Liver (tissue), 8 donors: ENCODE measurements at regions not wholly inside any gene's neighbourhood (a gene's known extent, or its start where the extent isn't known, plus 50 kb on each side); places are given as distances from the start of the nearest gene placed in this dataset.

ENCODE experiments used
- DNase-seq: peaks from one replicate; pipeline ENCODE4 v3.0.0-alpha.2; 2017; ENCODE audit warnings: low spot score
- H3K27ac ChIP-seq, 2 donors: one replicate each; pipeline ENCODE4 v1.7.0; 2013; ENCODE audit warnings: inconsistent platforms in 2 of 2, low read length in 2 of 2, control low read depth in 1 of 2, low read depth in 1 of 2, mild to moderate bottlenecking in 1 of 2
- H3K27me3 ChIP-seq, 4 donors: one replicate each; pipeline versions ENCODE4 v1.6.1 to v1.7.0; 2013; ENCODE audit warnings: low read length in 3 of 4, inconsistent platforms in 1 of 4, mild to moderate bottlenecking in 1 of 4, moderate library complexity in 1 of 4; ENCODE audit not compliant: control insufficient read depth in 4 of 4, insufficient read depth in 4 of 4
- H3K36me3 ChIP-seq, 4 donors: one replicate each; pipeline versions ENCODE4 v1.6.1 to v1.7.0; 2013; ENCODE audit warnings: low read length in 3 of 4, mild to moderate bottlenecking in 3 of 4, low read depth in 1 of 4, moderate library complexity in 1 of 4; ENCODE audit not compliant: control insufficient read depth in 4 of 4, insufficient read depth in 3 of 4
- H3K4me1 ChIP-seq, 4 donors: one replicate each; pipeline versions ENCODE4 v1.6.1 to v1.7.0; 2013; ENCODE audit warnings: low read length in 3 of 4, mild to moderate bottlenecking in 3 of 4, moderate library complexity in 1 of 4; ENCODE audit not compliant: control insufficient read depth in 4 of 4, insufficient read depth in 4 of 4
- H3K4me3 ChIP-seq, 3 donors: one replicate each; pipeline versions ENCODE4 v1.6.1 to v1.7.0; 2013; ENCODE audit warnings: low read length in 3 of 3, control low read depth in 1 of 3, low read depth in 1 of 3, mild to moderate bottlenecking in 1 of 3
- H3K9ac ChIP-seq, 2 donors: one replicate each; pipeline ENCODE4 v1.7.0; 2013; ENCODE audit warnings: low read length in 2 of 2, mild to moderate bottlenecking in 2 of 2, moderate library complexity in 2 of 2, control low read depth in 1 of 2, low read depth in 1 of 2
- H3K9me3 ChIP-seq, 4 donors: one replicate each; pipeline versions ENCODE4 v1.6.1 to v1.7.0; 2013; ENCODE audit warnings: low read length in 3 of 4; ENCODE audit not compliant: control insufficient read depth in 4 of 4
- CTCF ChIP-seq: fragments of 150-350 bp; IDR thresholded peaks from 2 replicates; pipeline ENCODE4 v1.5.1; 2017; ENCODE audit warnings: improper control_type of control experiment, low read depth, low read length; ENCODE audit not compliant: missing input control
- EGR1 ChIP-seq, 2 donors: IDR thresholded peaks; 2 replicates each; pipeline ENCODE4 v1.6.1; 2016 to 2018; ENCODE audit warnings: antibody characterized with exemption in 2 of 2, low read depth in 2 of 2
- FOXA1 ChIP-seq: IDR thresholded peaks from 2 replicates; pipeline ENCODE4 v1.6.1; 2016; ENCODE audit warnings: antibody characterized with exemption
- HNF4G ChIP-seq: IDR thresholded peaks from 2 replicates; pipeline ENCODE4 v1.6.1; 2016; ENCODE audit warnings: antibody characterized with exemption
- JUND ChIP-seq, 2 donors: IDR thresholded peaks; 2 replicates each; pipeline ENCODE4 v1.6.1; 2016; ENCODE audit warnings: antibody characterized with exemption in 2 of 2
- MAX ChIP-seq: IDR thresholded peaks from 2 replicates; pipeline ENCODE4 v1.6.1; 2016; ENCODE audit warnings: antibody characterized with exemption
- NR2F2 ChIP-seq: IDR thresholded peaks from 2 replicates; pipeline ENCODE4 v1.6.1; 2016; ENCODE audit warnings: antibody characterized with exemption
- RAD21 ChIP-seq, 2 donors: IDR thresholded peaks; 2 replicates each; pipeline ENCODE4 v1.6.1; 2016; ENCODE audit warnings: antibody characterized with exemption in 2 of 2, mild to moderate bottlenecking in 2 of 2
- SP1 ChIP-seq: IDR thresholded peaks from 2 replicates; pipeline ENCODE4 v1.6.1; 2018; ENCODE audit warnings: antibody characterized with exemption, mild to moderate bottlenecking
- ZBTB33 ChIP-seq: IDR thresholded peaks from 2 replicates; pipeline ENCODE4 v1.6.1; 2016; ENCODE audit warnings: antibody characterized with exemption
- WGBS: extraction: QIAGEN DNeasy Blood & Tissue Kit; methylation state at CpG from one replicate; pipeline ENCODE4 v1.1.7; 2013; 5-methylcytosine and 5-hydroxymethylcytosine counted together
- donor health status: healthy.
- donor health status: healthy.
- donor health status: healthy.
- donor health status: healthy.
- donor health status: healthy.

GRCh38 chr1:55428944-55429931, 214.1 kb upstream of the USP24 start:
- no peaks in the 10 kb centered on the region for H3K36me3 ChIP-seq
- no peaks in the 10 kb centered on the region for H3K4me1 ChIP-seq
- TF ChIP-seq EGR1 (IDR thresholded peaks at IDR 0.05; ENCODE audit: low read depth in 2 of 2) (no peak), JUND (IDR thresholded peaks at IDR 0.05) (peak in 1 of 2 donors; percentile 65)
- H3K9ac ChIP-seq: no peak overlapping the region
- H3K27ac ChIP-seq: no peak overlapping the region
- WGBS: 66% methylated on average over 9 of the region's 9 CpGs
- DNase-seq: no peak
- no peaks in the 10 kb centered on the region for H3K9me3 ChIP-seq
- H3K4me3 ChIP-seq: no peak overlapping the region
- peaks cover 0 to 2% (median 0%) of the 10 kb centered on the region in 4 donors for H3K27me3 ChIP-seq

- no peaks in the 10 kb centered on the region for H3K36me3 ChIP-seq
- peaks cover 0 to 2% (median 0%) of the 10 kb centered on the region in 4 donors for H3K27me3 ChIP-seq
- no peak for DNase-seq
- H3K27ac ChIP-seq: no peak overlapping the region
- no peak for TF ChIP-seq SP1
- no peak for TF ChIP-seq HNF4G
- TF ChIP-seq EGR1 (IDR thresholded peaks at IDR 0.05; ENCODE audit: low read depth in 2 of 2): no peak
- TF ChIP-seq NR2F2: peak; percentile 22
- TF ChIP-seq RAD21 (IDR thresholded peaks at IDR 0.05): no peak
- no peak for TF ChIP-seq FOXA1
- no peak for TF ChIP-seq MAX
- TF ChIP-seq CTCF: no peak
- no peak overlapping the region for H3K9ac ChIP-seq
- 87% methylated on average over 4 of the region's 4 CpGs for WGBS
- H3K9me3 ChIP-seq: no peaks in the 10 kb centered on the region
- H3K4me3 ChIP-seq: no peak overlapping the region
- H3K4me1 ChIP-seq: no peaks in the 10 kb centered on the region
Measured at GRCh38 chr1:55428231-55428630, 213.1 kb upstream of the USP24 start.

GRCh38 chr1:55427606-55428005, 212.4 kb upstream of the USP24 start:
- Histone ChIP-seq H3K4me3 (no peak overlapping the region), H3K4me1 (no peaks in the 10 kb centered on the region), H3K9ac (no peak overlapping the region), H3K27ac (no peak overlapping the region), H3K27me3 (peaks cover 0 to 2% (median 0%) of the 10 kb centered on the region in 4 donors), H3K9me3 (no peaks in the 10 kb centered on the region), H3K36me3 (no peaks in the 10 kb centered on the region)
- TF ChIP-seq FOXA1 (no peak), ZBTB33 (no peak), CTCF (no peak)
- WGBS: 72% methylated on average over 4 of the region's 4 CpGs
- no peak for DNase-seq
